WTC11 (cell line): ENCODE measurements at regions not wholly inside any gene's neighbourhood (a gene's known extent, or its start where the extent isn't known, plus 50 kb on each side); places are given as distances from the start of the nearest gene placed in this dataset.

ENCODE experiments used
- ATAC-seq: fragments of 200-7000 bp; cut with Tn5 transposase; 2 replicates; pipeline ENCODE4 v1.10.0; 2021; ENCODE audit warnings: mild to moderate bottlenecking, moderate library complexity
- CTCF ChIA-PET: fragments of 300-600 bp; sonication (Branson Sonifier 250); formaldehyde crosslinking; loops from one replicate; lab custom pipeline; 2021; ENCODE audit warnings: antibody characterized with exemption; lab: Charles Lee
- POLR2A ChIA-PET: fragments of 350-600 bp; sonication (Branson Sonifier 250); formaldehyde crosslinking; loops from one replicate; lab custom pipeline; 2021; ENCODE audit warnings: antibody characterized with exemption; lab: Charles Lee
- DNase-seq: peaks from one replicate; pipeline ENCODE4 v3.0.0; 2021; ENCODE audit warnings: low spot score
- H3K27ac Mint-ChIP-seq: 2 replicates; pipeline ENCODE4 v1.8.0; 2021; ENCODE audit warnings: mixed read lengths
- H3K27me3 Mint-ChIP-seq: 2 replicates; pipeline ENCODE4 v1.8.0; 2021; ENCODE audit warnings: low read depth, mild to moderate bottlenecking, moderate library complexity, mixed read lengths
- H3K36me3 Mint-ChIP-seq: 2 replicates; pipeline ENCODE4 v1.8.0; 2021; ENCODE audit warnings: mixed read lengths
- H3K4me1 Mint-ChIP-seq: 2 replicates; pipeline ENCODE4 v1.8.0; 2022; ENCODE audit warnings: mixed read lengths
- H3K4me3 Mint-ChIP-seq: 2 replicates; pipeline ENCODE4 v1.8.0; 2021; ENCODE audit warnings: mild to moderate bottlenecking, moderate library complexity, mixed read lengths
- H3K9me3 Mint-ChIP-seq: 2 replicates; pipeline ENCODE4 v1.8.0; 2021; ENCODE audit warnings: mixed read lengths
- AR ChIP-seq: fragments of 250-450 bp; sonication (Bioruptor Pico); IDR thresholded peaks from 2 replicates; pipeline ENCODE4 v1.9.0; 2021; ENCODE audit warnings: mild to moderate bottlenecking
- E2F4 ChIP-seq: sonication (generic); formaldehyde crosslinking; IDR thresholded peaks from 2 replicates; pipeline ENCODE4 v1.8.1; 2022; ENCODE audit warnings: low read depth, mild to moderate bottlenecking, moderate library complexity, missing genetic modification reagents, borderline replicate concordance
- ERG ChIP-seq: fragments of 250-450 bp; sonication (Bioruptor Pico); IDR thresholded peaks from 2 replicates; pipeline ENCODE4 v1.8.0; 2021; ENCODE audit warnings: mild to moderate bottlenecking
- IRF1 ChIP-seq: sonication (generic); formaldehyde crosslinking; IDR thresholded peaks from 2 replicates; pipeline ENCODE4 v1.8.0; 2023; ENCODE audit warnings: missing genetic modification reagents
- KAT7 ChIP-seq: sonication (generic); formaldehyde crosslinking; IDR thresholded peaks from 2 replicates; pipeline ENCODE4 v1.8.1; 2023; ENCODE audit warnings: missing genetic modification reagents, mild to moderate bottlenecking, borderline replicate concordance
- MAX ChIP-seq: sonication (generic); formaldehyde crosslinking; IDR thresholded peaks from 2 replicates; pipeline ENCODE4 v1.8.0; 2022; ENCODE audit warnings: mild to moderate bottlenecking, missing genetic modification reagents
- NR1H2 ChIP-seq: sonication (generic); formaldehyde crosslinking; IDR thresholded peaks from 2 replicates; pipeline ENCODE4 v1.9.0; 2021; ENCODE audit warnings: mild to moderate bottlenecking, moderate library complexity, missing genetic modification reagents
- STAT6 ChIP-seq: sonication (generic); formaldehyde crosslinking; conservative IDR thresholded peaks from 2 replicates; pipeline ENCODE4 v1.8.1; 2023; ENCODE audit warnings: mild to moderate bottlenecking, low read depth, missing genetic modification reagents, moderate library complexity
- TEAD1 ChIP-seq: sonication (generic); formaldehyde crosslinking; IDR thresholded peaks from 2 replicates; pipeline ENCODE4 v1.8.0; 2022; ENCODE audit warnings: mild to moderate bottlenecking, missing genetic modification reagents
- USF1 ChIP-seq: sonication (generic); formaldehyde crosslinking; IDR thresholded peaks from 2 replicates; pipeline ENCODE4 v1.8.0; 2022; ENCODE audit warnings: mild to moderate bottlenecking, missing genetic modification reagents
- ZBTB21 ChIP-seq: sonication (generic); formaldehyde crosslinking; IDR thresholded peaks from 2 replicates; pipeline ENCODE4 v1.8.1; 2023; ENCODE audit warnings: mild to moderate bottlenecking, missing genetic modification reagents, borderline replicate concordance
- ZNF219 ChIP-seq: sonication (generic); formaldehyde crosslinking; IDR thresholded peaks from 2 replicates; pipeline ENCODE4 v1.8.0; 2023; ENCODE audit warnings: missing genetic modification reagents, mild to moderate bottlenecking, borderline replicate concordance
- ZNF232 ChIP-seq: sonication (generic); formaldehyde crosslinking; IDR thresholded peaks from 2 replicates; pipeline ENCODE4 v1.8.0; 2022; ENCODE audit warnings: mild to moderate bottlenecking, missing genetic modification reagents
- ZNF263 ChIP-seq: sonication (generic); formaldehyde crosslinking; IDR thresholded peaks from 2 replicates; pipeline ENCODE4 v1.8.1; 2022; ENCODE audit warnings: low read depth, mild to moderate bottlenecking, moderate library complexity, missing genetic modification reagents
- ZNF532 ChIP-seq: fragments of 250-450 bp; sonication (Bioruptor Pico); IDR thresholded peaks from 2 replicates; pipeline ENCODE4 v1.9.0; 2021; ENCODE audit warnings: mild to moderate bottlenecking, borderline replicate concordance

GRCh38 chr5:110255194-110255593, 471.3 kb downstream of the TMEM232 start:
- no peak overlapping the region for H3K4me3 Mint-ChIP-seq

GRCh38 chr5:110256298-110256697, 470.2 kb downstream of the TMEM232 start:
- TF ChIP-seq USF1 (CRISPR knock-in tag), result no peak
- no peak for TF ChIP-seq AR (CRISPR knock-in tag)
- no peak for TF ChIP-seq ZBTB21 (CRISPR knock-in tag)
- no peak for TF ChIP-seq ERG (CRISPR knock-in tag)
- TF ChIP-seq IRF1, result no peak
- Mint-ChIP-seq H3K4me1 (peaks cover 38% of the 10 kb centered on the region), H3K27ac (no peak overlapping the region), H3K36me3 (no peaks in the 10 kb centered on the region), H3K9me3 (no peaks in the 10 kb centered on the region), H3K4me3 (no peak overlapping the region), H3K27me3 (no peaks in the 10 kb centered on the region)
- CTCF ChIA-PET, result no interaction called here
- POLR2A ChIA-PET, result no interaction called here
- ATAC-seq (no peak), DNase-seq (no peak)

More at GRCh38 chr5:110255194-110255593, 471.3 kb downstream of the TMEM232 start:
- TF ChIP-seq TEAD1 (CRISPR knock-in tag), result peak; percentile 49; the same call in 1 of the 2 replicates
- TF ChIP-seq NR1H2 (CRISPR knock-in tag), result no peak
- 0 out of 2 replicates have a peak, but pooled peaks have one; percentile 41 for TF ChIP-seq ZNF263 (CRISPR knock-in tag)
- ATAC-seq (peak; percentile 76), DNase-seq (peak; percentile 12)
- ChIA-PET CTCF (interaction anchor here (1.0 to 1.5 kb wide), 3 partner anchors 13 to 159 kb away, joined by 3 to 4 read pairs (median 4); no protein-coding TSS in a partner anchor), POLR2A (no interaction called here)
- peaks cover 41% of the 10 kb centered on the region for H3K4me1 Mint-ChIP-seq
- peak overlapping the region; percentile 81 for H3K27ac Mint-ChIP-seq
- no peaks in the 10 kb centered on the region for H3K27me3 Mint-ChIP-seq
- H3K9me3 Mint-ChIP-seq, result no peaks in the 10 kb centered on the region
- H3K36me3 Mint-ChIP-seq, result no peaks in the 10 kb centered on the region

- no peak overlapping the region for H3K4me3 Mint-ChIP-seq
- CTCF ChIA-PET, result no interaction called here
- no peak for TF ChIP-seq E2F4 (CRISPR knock-in tag)
- no peak for TF ChIP-seq ZNF219 (CRISPR knock-in tag)
- TF ChIP-seq STAT6 (CRISPR knock-in tag), result no peak
- TF ChIP-seq ZNF532 (CRISPR knock-in tag), result no peak
- TF ChIP-seq KAT7 (CRISPR knock-in tag), result no peak
- no peak for TF ChIP-seq MAX (CRISPR knock-in tag)
- no peak for TF ChIP-seq ZNF232 (CRISPR knock-in tag)
- no peak for TF ChIP-seq IRF1
Observed at GRCh38 chr5:110257971-110258370, 468.5 kb downstream of the TMEM232 start.

More at GRCh38 chr5:110257971-110258370, 468.5 kb downstream of the TMEM232 start:
- no peak overlapping the region for H3K27ac Mint-ChIP-seq
- POLR2A ChIA-PET, result interaction anchor here (0.6 kb wide), 1 partner anchor 564 kb away, joined by 3 read pairs; no protein-coding TSS in a partner anchor
- H3K4me1 Mint-ChIP-seq, result peaks cover 29% of the 10 kb centered on the region
- ATAC-seq (no peak), DNase-seq (no peak)
- H3K27me3 Mint-ChIP-seq, result no peaks in the 10 kb centered on the region
- no peaks in the 10 kb centered on the region for H3K36me3 Mint-ChIP-seq
- H3K9me3 Mint-ChIP-seq, result no peaks in the 10 kb centered on the region
